K562 (cell line): ENCODE measurements at regions not wholly inside any gene's neighbourhood (a gene's known extent, or its start where the extent isn't known, plus 50 kb on each side); places are given as distances from the start of the nearest gene placed in this dataset.

Source experiments
- ATAC-seq: fragments of 200-7000 bp; cut with Tn5 transposase; 3 replicates; pipeline ENCODE4 v1.9.1; 2020; ENCODE audit warnings: moderate library complexity
- BruUV-seq: library from RNA; stranded (reverse); fragments of 400-500 nt; replicated peaks from 2 replicates; lab custom pipeline; 2021; lab: Mats Ljungman, UMichigan
- CTCF ChIA-PET: fragments of 300-600 bp; formaldehyde crosslinking; extraction: SDS; loops from one replicate; lab custom pipeline; 2021; ENCODE audit warnings: low intra/inter-chr PET ratio; lab: Yijun Ruan, JAX
- POLR2A ChIA-PET: fragments of 300-600, 350-650 bp; sonication (Branson Sonifier 250); formaldehyde crosslinking; extraction: SDS; loops from one replicate; lab custom pipeline; 2021; ENCODE audit warnings: antibody characterized with exemption, inconsistent platforms; lab: Yijun Ruan, JAX
- DNase-seq, 4 experiments: peaks; one replicate each; pipeline versions ENCODE4 v3.0.0 to v3.0.0-alpha.2; 2011 to 2018; ENCODE audit warnings: low spot score in 3 of 4, mixed read lengths in 3 of 4; ENCODE audit errors: extremely low read depth in 1 of 4
- FAIRE-seq: peaks from 2 replicates; lab custom pipeline; 2011; peaks lifted over from hg19 to GRCh38; lab: Jason Lieb, UNC
- H2AFZ ChIP-seq: 2 replicates; pipeline ENCODE4 v1.6.0; 2011; ENCODE audit warnings: low read depth, low read length, control low read depth, inconsistent platforms
- H3K27ac ChIP-seq: fragments of 200-600 bp; 3 replicates; pipeline ENCODE4 v1.8.0; 2011; ENCODE audit warnings: low read depth, mild to moderate bottlenecking, control low read depth, inconsistent platforms, low read length, moderate library complexity, mixed read lengths; ENCODE audit errors: extremely low read depth
- H3K27me3 ChIP-seq, 2 experiments: fragments of 300-600 bp in 1 of 2; 2 replicates in 1 of 2; 3 replicates in 1 of 2; pipeline versions ENCODE4 v1.6.0 to v1.8.0; 2011; ENCODE audit warnings: inconsistent platforms in 2 of 2, low read length in 2 of 2, mild to moderate bottlenecking in 1 of 2, mixed read lengths in 1 of 2, moderate library complexity in 1 of 2; ENCODE audit not compliant: control insufficient read depth in 2 of 2, insufficient read depth in 2 of 2
- H3K36me3 ChIP-seq: fragments of 300-600 bp; 3 replicates; pipeline ENCODE4 v1.8.0; 2011; ENCODE audit warnings: mild to moderate bottlenecking, low read length, inconsistent platforms; ENCODE audit not compliant: control insufficient read depth, insufficient read depth
- H3K4me1 ChIP-seq, 2 experiments: fragments of 200-600 bp in 1 of 2; replicated peaks in 1 of 2; 2 replicates in 1 of 2; 3 replicates in 1 of 2; pipeline versions ENCODE4 v1.5.1 to v1.8.0; 2011; ENCODE audit warnings: inconsistent platforms in 2 of 2, low read length in 2 of 2, mild to moderate bottlenecking in 1 of 2, mixed read lengths in 1 of 2, moderate library complexity in 1 of 2; ENCODE audit not compliant: control insufficient read depth in 2 of 2, insufficient read depth in 2 of 2
- H3K4me2 ChIP-seq: 2 replicates; pipeline ENCODE4 v1.6.1; 2011; ENCODE audit warnings: low read length, control low read depth, inconsistent platforms, mixed read lengths; ENCODE audit not compliant: insufficient read depth
- H3K4me3 ChIP-seq: fragments of 200-600 bp; sonication (generic), shearing (Covaris generic); 2 replicates; pipeline ENCODE4 v1.5.1; 2016; ENCODE audit warnings: control low read depth, inconsistent platforms
- H3K79me2 ChIP-seq: fragments of 200-600 bp; 3 replicates; pipeline ENCODE4 v1.8.0; 2011; ENCODE audit warnings: low read length, inconsistent platforms; ENCODE audit not compliant: control insufficient read depth, insufficient read depth
- H3K9ac ChIP-seq, 2 experiments: 2 replicates each; pipeline versions ENCODE4 v1.6.0 to v1.6.1; 2011; ENCODE audit warnings: low read depth in 2 of 2, low read length in 2 of 2, control low read depth in 1 of 2, inconsistent platforms in 1 of 2, mild to moderate bottlenecking in 1 of 2, mixed read lengths in 1 of 2; ENCODE audit not compliant: insufficient read depth in 1 of 2
- H3K9me1 ChIP-seq: one replicate; pipeline ENCODE4 v1.6.0; 2011; ENCODE audit warnings: inconsistent platforms, mild to moderate bottlenecking, low read length, moderate library complexity; ENCODE audit not compliant: control insufficient read depth, insufficient read depth
- H3K9me3 ChIP-seq: replicated peaks from 2 replicates; pipeline ENCODE4 v1.5.1; 2011; ENCODE audit warnings: low read depth, low read length, inconsistent platforms; ENCODE audit not compliant: control insufficient read depth, insufficient read depth
- H4K20me1 ChIP-seq: replicated peaks from 2 replicates; pipeline ENCODE4 v1.6.1; 2011; ENCODE audit warnings: low read length, inconsistent platforms, mixed read lengths; ENCODE audit not compliant: control insufficient read depth, insufficient read depth
- ARID4B ChIP-seq: sonication (generic); formaldehyde crosslinking; IDR thresholded peaks from 2 replicates; pipeline ENCODE4 v1.8.0; 2022; ENCODE audit warnings: mild to moderate bottlenecking, missing genetic modification reagents
- ATF6 ChIP-seq: sonication (generic); formaldehyde crosslinking; IDR thresholded peaks from 2 replicates; pipeline ENCODE4 v1.4.0; 2020; ENCODE audit warnings: mild to moderate bottlenecking, missing genetic modification reagents
- BRF2 ChIP-seq: IDR thresholded peaks from 3 replicates; pipeline ENCODE4 v1.6.1; 2011; ENCODE audit warnings: borderline replicate concordance, mild to moderate bottlenecking; ENCODE audit not compliant: insufficient read length, insufficient read depth
- KAT2B ChIP-seq: IDR thresholded peaks from one replicate; pipeline ENCODE4 v1.6.1; 2012; ENCODE audit warnings: low read depth, mild to moderate bottlenecking, control low read depth, inconsistent platforms, low read length, moderate library complexity
- RERE ChIP-seq: sonication (generic); formaldehyde crosslinking; IDR thresholded peaks from 2 replicates; pipeline ENCODE4 v1.8.0; 2023; ENCODE audit warnings: missing genetic modification reagents, mild to moderate bottlenecking, borderline replicate concordance
- TEAD1 ChIP-seq, 2 experiments: fragments of 450-650 bp in 1 of 2; sonication (generic) in 1 of 2; formaldehyde crosslinking; IDR thresholded peaks; 2 replicates each; pipeline versions ENCODE4 v1.4.0 to v1.8.0; 2020 to 2022; ENCODE audit warnings: mild to moderate bottlenecking in 2 of 2, missing genetic modification reagents in 1 of 2
- WGBS: fragments of 100-300 bp; shearing (Covaris generic); methylation state at CpG from one replicate; pipeline ENCODE4 v1.1.6; 2016; ENCODE audit warnings: low coverage, mixed read lengths; ENCODE audit not compliant: insufficient coverage; ENCODE audit errors: missing lambda C conversion rate; 5-methylcytosine and 5-hydroxymethylcytosine counted together
- in situ Hi-C: fragments of 300-500 bp; cut with MboI; formaldehyde crosslinking; loops from 4 replicates; pipeline ENCODE4 v1.15.0; 2018; ENCODE audit warnings: inconsistent platforms, mixed read lengths
- intact Hi-C: fragments of 100-400 bp; cut with micrococcal nuclease; formaldehyde crosslinking; loops from 2 replicates; pipeline ENCODE4 v1.14.2; 2022

- H3K9ac ChIP-seq: no peak overlapping the region
- H3K79me2 ChIP-seq: no peaks in the 10 kb centered on the region
- H3K9me3 ChIP-seq: no peaks in the 10 kb centered on the region
- H2AFZ ChIP-seq: no peak overlapping the region
- ChIA-PET CTCF (no interaction called here), POLR2A (no interaction called here)
- H3K36me3 ChIP-seq: no peaks in the 10 kb centered on the region
- FAIRE-seq (no peak), ATAC-seq (no peak), DNase-seq (no peak)
- no peak overlapping the region for H3K4me2 ChIP-seq
- H3K9me1 ChIP-seq: no peaks in the 10 kb centered on the region
- in situ Hi-C loops: no loop called here
- no peaks in the 10 kb centered on the region for H3K4me1 ChIP-seq
- H4K20me1 ChIP-seq: no peaks in the 10 kb centered on the region
- 0% methylated on average over 4 of the region's 4 CpGs for WGBS
- no peak overlapping the region for H3K4me3 ChIP-seq
- no peaks in the 10 kb centered on the region for H3K27me3 ChIP-seq
- no peak overlapping the region for H3K27ac ChIP-seq
- no peak for TF ChIP-seq ARID4B
- no peak for TF ChIP-seq BRF2
- TF ChIP-seq ATF6 (CRISPR knock-in tag): no peak
- TF ChIP-seq KAT2B: no peak
- TF ChIP-seq RERE (CRISPR knock-in tag): no peak
- no peak for TF ChIP-seq TEAD1 (CRISPR knock-in tag; IDR thresholded peaks at IDR 0.05)
- TF ChIP-seq, all 486 proteins: peak for 0
- no TSS peak for BruUV-seq
- intact Hi-C loops: no loop called here
These were observed 1185.4 kb upstream of the SEMA6A start for GRCh38 chr5:117759849-117760499.
